ENCODE measurements at regions not wholly inside any gene's neighbourhood (a gene's known extent, or its start where the extent isn't known, plus 50 kb on each side); places are given as distances from the start of the nearest gene placed in this dataset.
"Not testable (repeated sequence)": the region's sequence is repeated elsewhere in the genome, so short reads cannot be mapped to it uniquely, and the experiment has no call there.

DNA sequence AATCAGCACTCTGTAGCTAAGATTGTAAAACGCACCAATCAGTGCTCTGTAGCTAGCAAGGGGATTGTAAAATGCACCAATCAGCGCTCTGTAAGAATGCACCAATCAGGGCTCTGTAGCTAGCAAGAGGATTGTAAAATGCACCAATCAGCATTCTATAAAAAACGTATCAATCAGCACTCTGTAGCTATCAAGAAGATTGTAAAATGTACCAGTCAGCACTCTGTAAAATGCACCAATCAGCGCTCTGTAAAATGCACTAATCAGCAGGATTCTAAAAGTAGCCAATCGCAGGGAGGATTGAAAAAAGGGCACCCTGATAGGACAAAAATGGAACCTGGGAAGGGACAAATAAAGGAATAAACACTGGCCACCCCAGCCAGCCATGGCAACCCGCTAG lies 278.7 kb upstream of the ECI2 start:
- TF ChIP-seq CTCF (IDR thresholded peaks at IDR 0.05); POLR2A (IDR thresholded peaks at IDR 0.05; ENCODE audit: low read depth); EP300 (IDR thresholded peaks at IDR 0.05); POLR2AphosphoS5 (IDR thresholded peaks at IDR 0.05): not testable (repeated sequence)
